Liver (tissue), 8 donors: ENCODE measurements at regions not wholly inside any gene's neighbourhood (a gene's known extent, or its start where the extent isn't known, plus 50 kb on each side); places are given as distances from the start of the nearest gene placed in this dataset.

Experiments used
- DNase-seq: peaks from one replicate; pipeline ENCODE4 v3.0.0-alpha.2; 2017; ENCODE audit warnings: low spot score
- H3K27ac ChIP-seq, 2 donors: one replicate each; pipeline ENCODE4 v1.7.0; 2013; ENCODE audit warnings: inconsistent platforms in 2 of 2, low read length in 2 of 2, control low read depth in 1 of 2, low read depth in 1 of 2, mild to moderate bottlenecking in 1 of 2
- H3K27me3 ChIP-seq, 4 donors: one replicate each; pipeline versions ENCODE4 v1.6.1 to v1.7.0; 2013; ENCODE audit warnings: low read length in 3 of 4, inconsistent platforms in 1 of 4, mild to moderate bottlenecking in 1 of 4, moderate library complexity in 1 of 4; ENCODE audit not compliant: control insufficient read depth in 4 of 4, insufficient read depth in 4 of 4
- H3K36me3 ChIP-seq, 4 donors: one replicate each; pipeline versions ENCODE4 v1.6.1 to v1.7.0; 2013; ENCODE audit warnings: low read length in 3 of 4, mild to moderate bottlenecking in 3 of 4, low read depth in 1 of 4, moderate library complexity in 1 of 4; ENCODE audit not compliant: control insufficient read depth in 4 of 4, insufficient read depth in 3 of 4
- H3K4me1 ChIP-seq, 4 donors: one replicate each; pipeline versions ENCODE4 v1.6.1 to v1.7.0; 2013; ENCODE audit warnings: low read length in 3 of 4, mild to moderate bottlenecking in 3 of 4, moderate library complexity in 1 of 4; ENCODE audit not compliant: control insufficient read depth in 4 of 4, insufficient read depth in 4 of 4
- H3K4me3 ChIP-seq, 3 donors: one replicate each; pipeline versions ENCODE4 v1.6.1 to v1.7.0; 2013; ENCODE audit warnings: low read length in 3 of 3, control low read depth in 1 of 3, low read depth in 1 of 3, mild to moderate bottlenecking in 1 of 3
- H3K9ac ChIP-seq, 2 donors: one replicate each; pipeline ENCODE4 v1.7.0; 2013; ENCODE audit warnings: low read length in 2 of 2, mild to moderate bottlenecking in 2 of 2, moderate library complexity in 2 of 2, control low read depth in 1 of 2, low read depth in 1 of 2
- H3K9me3 ChIP-seq, 4 donors: one replicate each; pipeline versions ENCODE4 v1.6.1 to v1.7.0; 2013; ENCODE audit warnings: low read length in 3 of 4; ENCODE audit not compliant: control insufficient read depth in 4 of 4
- EGR1 ChIP-seq, 2 donors: IDR thresholded peaks; 2 replicates each; pipeline ENCODE4 v1.6.1; 2016 to 2018; ENCODE audit warnings: antibody characterized with exemption in 2 of 2, low read depth in 2 of 2
- FOXA1 ChIP-seq: IDR thresholded peaks from 2 replicates; pipeline ENCODE4 v1.6.1; 2016; ENCODE audit warnings: antibody characterized with exemption
- FOXA2 ChIP-seq: IDR thresholded peaks from 2 replicates; pipeline ENCODE4 v1.6.1; 2016; ENCODE audit warnings: antibody characterized with exemption
- GABPA ChIP-seq, 2 donors: IDR thresholded peaks in 1 of 2; conservative IDR thresholded peaks in 1 of 2; 2 replicates each; pipeline ENCODE4 v1.6.1; 2016; ENCODE audit warnings: antibody characterized with exemption in 2 of 2, mild to moderate bottlenecking in 1 of 2, moderate library complexity in 1 of 2
- HNF4A ChIP-seq, 2 donors: conservative IDR thresholded peaks; 2 replicates each; pipeline ENCODE4 v1.6.1; 2016; ENCODE audit warnings: antibody characterized with exemption in 2 of 2, mild to moderate bottlenecking in 2 of 2
- HNF4G ChIP-seq: IDR thresholded peaks from 2 replicates; pipeline ENCODE4 v1.6.1; 2016; ENCODE audit warnings: antibody characterized with exemption
- JUND ChIP-seq, 2 donors: IDR thresholded peaks; 2 replicates each; pipeline ENCODE4 v1.6.1; 2016; ENCODE audit warnings: antibody characterized with exemption in 2 of 2
- MAX ChIP-seq: IDR thresholded peaks from 2 replicates; pipeline ENCODE4 v1.6.1; 2016; ENCODE audit warnings: antibody characterized with exemption
- NR2F2 ChIP-seq: IDR thresholded peaks from 2 replicates; pipeline ENCODE4 v1.6.1; 2016; ENCODE audit warnings: antibody characterized with exemption
- RAD21 ChIP-seq, 2 donors: IDR thresholded peaks; 2 replicates each; pipeline ENCODE4 v1.6.1; 2016; ENCODE audit warnings: antibody characterized with exemption in 2 of 2, mild to moderate bottlenecking in 2 of 2
- RXRA ChIP-seq, 2 donors: IDR thresholded peaks; 2 replicates each; pipeline ENCODE4 v1.6.1; 2017 to 2018; ENCODE audit warnings: antibody characterized with exemption in 2 of 2, mild to moderate bottlenecking in 1 of 2
- SP1 ChIP-seq: IDR thresholded peaks from 2 replicates; pipeline ENCODE4 v1.6.1; 2018; ENCODE audit warnings: antibody characterized with exemption, mild to moderate bottlenecking
- TAF1 ChIP-seq: conservative IDR thresholded peaks from 2 replicates; pipeline ENCODE4 v1.6.1; 2016; ENCODE audit warnings: antibody characterized with exemption, mild to moderate bottlenecking
- YY1 ChIP-seq: IDR thresholded peaks from 2 replicates; pipeline ENCODE4 v1.6.1; 2016; ENCODE audit warnings: antibody characterized with exemption, mild to moderate bottlenecking
- WGBS: extraction: QIAGEN DNeasy Blood & Tissue Kit; methylation state at CpG from one replicate; pipeline ENCODE4 v1.1.7; 2013; 5-methylcytosine and 5-hydroxymethylcytosine counted together
- TF ChIP-seq, protein P1 (sequence below): IDR thresholded peaks from 2 replicates; pipeline ENCODE4 v1.6.1; 2016; ENCODE audit warnings: antibody characterized with exemption, mild to moderate bottlenecking
- TF ChIP-seq, protein P2 (sequence below): fragments of 150-350 bp; IDR thresholded peaks from 2 replicates; pipeline ENCODE4 v1.5.1; 2017; ENCODE audit warnings: improper control_type of control experiment, low read depth, low read length; ENCODE audit not compliant: missing input control
- TF ChIP-seq, protein P3 (sequence below): IDR thresholded peaks from 2 replicates; pipeline ENCODE4 v1.6.1; 2016; ENCODE audit warnings: antibody characterized with exemption
- TF ChIP-seq, protein P4 (sequence below): IDR thresholded peaks from 2 replicates; pipeline ENCODE4 v1.6.1; 2016; ENCODE audit warnings: antibody characterized with exemption
- donor health status: healthy.
- donor health status: healthy.
- donor health status: healthy.
- donor health status: healthy.
- donor health status: healthy.

DNA sequence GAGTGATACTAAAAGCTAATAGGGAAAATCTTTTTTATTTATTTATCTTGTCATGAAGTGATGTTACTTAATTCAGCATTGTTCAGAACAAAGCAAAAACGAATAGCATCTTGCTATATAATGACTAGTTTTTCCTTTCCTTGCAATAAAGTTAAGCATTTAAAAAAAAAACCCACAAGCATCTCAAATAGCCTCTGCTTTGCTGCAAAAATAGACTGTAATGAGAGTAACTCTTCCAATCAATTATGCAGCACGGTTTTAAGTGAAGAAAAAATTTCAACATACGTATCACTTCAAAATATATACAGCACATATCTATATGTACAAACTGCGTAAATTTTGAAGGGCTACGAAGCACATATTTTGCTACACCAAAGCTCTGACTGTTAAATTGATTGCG is 153.3 kb upstream of the VRK2 start:
- H3K27me3 ChIP-seq, result no peaks in the 10 kb centered on the region
- H3K4me1 ChIP-seq, result no peaks in the 10 kb centered on the region
- H3K9me3 ChIP-seq, result no peaks in the 10 kb centered on the region
- H3K4me3 ChIP-seq, result no peak overlapping the region
- WGBS, result 86% methylated on average over 6 of the region's 6 CpGs
- no peak for DNase-seq
- H3K27ac ChIP-seq, result no peak overlapping the region
- no peaks in the 10 kb centered on the region for H3K36me3 ChIP-seq
- H3K9ac ChIP-seq, result no peak overlapping the region
- TF ChIP-seq TAF1 (no peak), JUND (IDR thresholded peaks at IDR 0.05) (no peak), RXRA (IDR thresholded peaks at IDR 0.05) (no peak), FOXA2 (no peak), FOXA1 (no peak), YY1 (no peak), GABPA (IDR thresholded peaks at IDR 0.05 in 1 of 2, conservative IDR thresholded peaks at IDR 0.05 in 1 of 2) (no peak), HNF4G (no peak)
- TF ChIP-seq, protein P1, sequence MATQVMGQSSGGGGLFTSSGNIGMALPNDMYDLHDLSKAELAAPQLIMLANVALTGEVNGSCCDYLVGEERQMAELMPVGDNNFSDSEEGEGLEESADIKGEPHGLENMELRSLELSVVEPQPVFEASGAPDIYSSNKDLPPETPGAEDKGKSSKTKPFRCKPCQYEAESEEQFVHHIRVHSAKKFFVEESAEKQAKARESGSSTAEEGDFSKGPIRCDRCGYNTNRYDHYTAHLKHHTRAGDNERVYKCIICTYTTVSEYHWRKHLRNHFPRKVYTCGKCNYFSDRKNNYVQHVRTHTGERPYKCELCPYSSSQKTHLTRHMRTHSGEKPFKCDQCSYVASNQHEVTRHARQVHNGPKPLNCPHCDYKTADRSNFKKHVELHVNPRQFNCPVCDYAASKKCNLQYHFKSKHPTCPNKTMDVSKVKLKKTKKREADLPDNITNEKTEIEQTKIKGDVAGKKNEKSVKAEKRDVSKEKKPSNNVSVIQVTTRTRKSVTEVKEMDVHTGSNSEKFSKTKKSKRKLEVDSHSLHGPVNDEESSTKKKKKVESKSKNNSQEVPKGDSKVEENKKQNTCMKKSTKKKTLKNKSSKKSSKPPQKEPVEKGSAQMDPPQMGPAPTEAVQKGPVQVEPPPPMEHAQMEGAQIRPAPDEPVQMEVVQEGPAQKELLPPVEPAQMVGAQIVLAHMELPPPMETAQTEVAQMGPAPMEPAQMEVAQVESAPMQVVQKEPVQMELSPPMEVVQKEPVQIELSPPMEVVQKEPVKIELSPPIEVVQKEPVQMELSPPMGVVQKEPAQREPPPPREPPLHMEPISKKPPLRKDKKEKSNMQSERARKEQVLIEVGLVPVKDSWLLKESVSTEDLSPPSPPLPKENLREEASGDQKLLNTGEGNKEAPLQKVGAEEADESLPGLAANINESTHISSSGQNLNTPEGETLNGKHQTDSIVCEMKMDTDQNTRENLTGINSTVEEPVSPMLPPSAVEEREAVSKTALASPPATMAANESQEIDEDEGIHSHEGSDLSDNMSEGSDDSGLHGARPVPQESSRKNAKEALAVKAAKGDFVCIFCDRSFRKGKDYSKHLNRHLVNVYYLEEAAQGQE, result no peak
- TF ChIP-seq, protein P2, sequence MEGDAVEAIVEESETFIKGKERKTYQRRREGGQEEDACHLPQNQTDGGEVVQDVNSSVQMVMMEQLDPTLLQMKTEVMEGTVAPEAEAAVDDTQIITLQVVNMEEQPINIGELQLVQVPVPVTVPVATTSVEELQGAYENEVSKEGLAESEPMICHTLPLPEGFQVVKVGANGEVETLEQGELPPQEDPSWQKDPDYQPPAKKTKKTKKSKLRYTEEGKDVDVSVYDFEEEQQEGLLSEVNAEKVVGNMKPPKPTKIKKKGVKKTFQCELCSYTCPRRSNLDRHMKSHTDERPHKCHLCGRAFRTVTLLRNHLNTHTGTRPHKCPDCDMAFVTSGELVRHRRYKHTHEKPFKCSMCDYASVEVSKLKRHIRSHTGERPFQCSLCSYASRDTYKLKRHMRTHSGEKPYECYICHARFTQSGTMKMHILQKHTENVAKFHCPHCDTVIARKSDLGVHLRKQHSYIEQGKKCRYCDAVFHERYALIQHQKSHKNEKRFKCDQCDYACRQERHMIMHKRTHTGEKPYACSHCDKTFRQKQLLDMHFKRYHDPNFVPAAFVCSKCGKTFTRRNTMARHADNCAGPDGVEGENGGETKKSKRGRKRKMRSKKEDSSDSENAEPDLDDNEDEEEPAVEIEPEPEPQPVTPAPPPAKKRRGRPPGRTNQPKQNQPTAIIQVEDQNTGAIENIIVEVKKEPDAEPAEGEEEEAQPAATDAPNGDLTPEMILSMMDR, result no peak

DNA sequence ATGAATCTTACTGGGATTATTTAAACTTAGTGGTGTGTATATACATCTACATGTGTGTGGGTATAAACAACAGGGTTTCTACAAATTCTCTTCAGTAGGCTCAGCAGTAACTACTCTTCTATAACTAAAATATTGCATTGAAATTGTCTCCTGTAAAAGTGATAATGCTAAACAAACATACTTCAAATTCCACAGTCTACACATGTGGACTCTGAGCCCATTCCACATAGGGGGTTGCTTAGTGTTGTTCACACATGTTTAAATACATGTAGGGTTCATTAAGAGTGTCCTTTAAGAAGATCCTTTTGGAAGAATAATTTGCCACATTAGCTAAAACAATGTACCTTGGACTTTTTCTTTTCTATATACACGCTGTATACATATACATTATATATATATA is 152.8 kb upstream of the VRK2 start:
- TF ChIP-seq, protein P1, result no peak
- TF ChIP-seq, protein P3, sequence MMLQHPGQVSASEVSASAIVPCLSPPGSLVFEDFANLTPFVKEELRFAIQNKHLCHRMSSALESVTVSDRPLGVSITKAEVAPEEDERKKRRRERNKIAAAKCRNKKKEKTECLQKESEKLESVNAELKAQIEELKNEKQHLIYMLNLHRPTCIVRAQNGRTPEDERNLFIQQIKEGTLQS, result no peak
- TF ChIP-seq FOXA2 (no peak), HNF4A (conservative IDR thresholded peaks at IDR 0.05) (no peak), EGR1 (IDR thresholded peaks at IDR 0.05; ENCODE audit: low read depth in 2 of 2) (no peak), RAD21 (IDR thresholded peaks at IDR 0.05) (no peak), NR2F2 (no peak), FOXA1 (no peak), TAF1 (no peak), SP1 (no peak), RXRA (IDR thresholded peaks at IDR 0.05) (no peak), MAX (no peak)
- TF ChIP-seq, protein P4, sequence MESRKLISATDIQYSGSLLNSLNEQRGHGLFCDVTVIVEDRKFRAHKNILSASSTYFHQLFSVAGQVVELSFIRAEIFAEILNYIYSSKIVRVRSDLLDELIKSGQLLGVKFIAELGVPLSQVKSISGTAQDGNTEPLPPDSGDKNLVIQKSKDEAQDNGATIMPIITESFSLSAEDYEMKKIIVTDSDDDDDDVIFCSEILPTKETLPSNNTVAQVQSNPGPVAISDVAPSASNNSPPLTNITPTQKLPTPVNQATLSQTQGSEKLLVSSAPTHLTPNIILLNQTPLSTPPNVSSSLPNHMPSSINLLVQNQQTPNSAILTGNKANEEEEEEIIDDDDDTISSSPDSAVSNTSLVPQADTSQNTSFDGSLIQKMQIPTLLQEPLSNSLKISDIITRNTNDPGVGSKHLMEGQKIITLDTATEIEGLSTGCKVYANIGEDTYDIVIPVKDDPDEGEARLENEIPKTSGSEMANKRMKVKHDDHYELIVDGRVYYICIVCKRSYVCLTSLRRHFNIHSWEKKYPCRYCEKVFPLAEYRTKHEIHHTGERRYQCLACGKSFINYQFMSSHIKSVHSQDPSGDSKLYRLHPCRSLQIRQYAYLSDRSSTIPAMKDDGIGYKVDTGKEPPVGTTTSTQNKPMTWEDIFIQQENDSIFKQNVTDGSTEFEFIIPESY, result no peak
- H3K27ac ChIP-seq, result no peak overlapping the region
- no peaks in the 10 kb centered on the region for H3K9me3 ChIP-seq
- H3K27me3 ChIP-seq, result no peaks in the 10 kb centered on the region
- no peaks in the 10 kb centered on the region for H3K36me3 ChIP-seq
- DNase-seq, result no peak
- H3K4me3 ChIP-seq, result no peak overlapping the region
- no peak overlapping the region for H3K9ac ChIP-seq
- no peaks in the 10 kb centered on the region for H3K4me1 ChIP-seq
- WGBS, result 90% methylated on average over 1 of the region's 1 CpG
